ENCODE measurements at regions not wholly inside any gene's neighbourhood (a gene's known extent, or its start where the extent isn't known, plus 50 kb on each side); places are given as distances from the start of the nearest gene placed in this dataset.

DNA sequence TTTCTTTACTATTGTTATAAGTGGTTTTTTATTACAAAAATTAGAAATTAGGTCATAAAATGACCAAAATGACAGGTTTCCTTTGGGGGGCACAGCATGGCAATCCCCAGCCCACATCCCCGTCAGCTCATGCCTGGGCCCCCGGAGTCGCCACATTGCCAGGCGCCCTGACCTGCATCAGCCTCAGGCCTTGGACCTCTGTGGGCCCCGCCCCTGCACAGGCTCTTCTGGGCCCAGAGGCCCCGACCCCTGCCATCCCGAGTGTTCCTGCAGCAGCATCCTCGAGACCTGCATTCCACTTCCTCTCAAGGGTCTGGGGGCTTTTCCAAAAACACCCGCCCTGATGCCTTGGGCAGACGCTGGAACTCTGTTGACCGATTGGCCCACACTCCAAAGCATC, 391.1 kb upstream of the MGMT start:
- Histone ChIP-seq H3K27ac (ENCODE audit: low read length) (no peak overlapping the region), H3K9me3 (ENCODE audit: low read length) (no peaks in the 10 kb centered on the region), H3K9me2 (ENCODE audit: insufficient read depth, low read length) (no peaks in the 10 kb centered on the region), H3K36me3 (ENCODE audit: insufficient read depth, low read length) (no peaks in the 10 kb centered on the region), H3K4me3 (ENCODE audit: low read length) (no peak overlapping the region), H3F3A (ENCODE audit: insufficient read depth, low read length, poor library complexity, severe bottlenecking) (no peaks in the 10 kb centered on the region), H3K9ac (ENCODE audit: low read length) (no peak overlapping the region), H4K20me1 (ENCODE audit: insufficient read depth) (no peaks in the 10 kb centered on the region), H3K27me3 (ENCODE audit: insufficient read depth, low read depth, low read length) (no peaks in the 10 kb centered on the region), H3K4me2 (ENCODE audit: low read length) (no peak overlapping the region), H2AFZ (ENCODE audit: low read depth, low read length) (no peak overlapping the region), H3K79me2 (replicated peaks; ENCODE audit: insufficient read depth, low read length) (no peaks in the 10 kb centered on the region)
- no peak for TF ChIP-seq RAD21 (conservative IDR thresholded peaks at IDR 0.05)
- no peak for TF ChIP-seq CTCF (IDR thresholded peaks at IDR 0.05; ENCODE audit: poor library complexity, severe bottlenecking)
- no peak for TF ChIP-seq EZH2 (IDR thresholded peaks at IDR 0.05; ENCODE audit: borderline replicate concordance, insufficient read depth, low read length, poor library complexity, severe bottlenecking)
- TF ChIP-seq SMC3 (conservative IDR thresholded peaks at IDR 0.05; ENCODE audit: poor library complexity), result no peak
- TF ChIP-seq EP300 (conservative IDR thresholded peaks at IDR 0.05; ENCODE audit: poor library complexity, severe bottlenecking), result no peak
- TF ChIP-seq POLR2AphosphoS5 (IDR thresholded peaks at IDR 0.05), result no peak
- TF ChIP-seq MXI1 (conservative IDR thresholded peaks at IDR 0.05; ENCODE audit: poor library complexity, severe bottlenecking), result no peak
- TF ChIP-seq, protein P1, sequence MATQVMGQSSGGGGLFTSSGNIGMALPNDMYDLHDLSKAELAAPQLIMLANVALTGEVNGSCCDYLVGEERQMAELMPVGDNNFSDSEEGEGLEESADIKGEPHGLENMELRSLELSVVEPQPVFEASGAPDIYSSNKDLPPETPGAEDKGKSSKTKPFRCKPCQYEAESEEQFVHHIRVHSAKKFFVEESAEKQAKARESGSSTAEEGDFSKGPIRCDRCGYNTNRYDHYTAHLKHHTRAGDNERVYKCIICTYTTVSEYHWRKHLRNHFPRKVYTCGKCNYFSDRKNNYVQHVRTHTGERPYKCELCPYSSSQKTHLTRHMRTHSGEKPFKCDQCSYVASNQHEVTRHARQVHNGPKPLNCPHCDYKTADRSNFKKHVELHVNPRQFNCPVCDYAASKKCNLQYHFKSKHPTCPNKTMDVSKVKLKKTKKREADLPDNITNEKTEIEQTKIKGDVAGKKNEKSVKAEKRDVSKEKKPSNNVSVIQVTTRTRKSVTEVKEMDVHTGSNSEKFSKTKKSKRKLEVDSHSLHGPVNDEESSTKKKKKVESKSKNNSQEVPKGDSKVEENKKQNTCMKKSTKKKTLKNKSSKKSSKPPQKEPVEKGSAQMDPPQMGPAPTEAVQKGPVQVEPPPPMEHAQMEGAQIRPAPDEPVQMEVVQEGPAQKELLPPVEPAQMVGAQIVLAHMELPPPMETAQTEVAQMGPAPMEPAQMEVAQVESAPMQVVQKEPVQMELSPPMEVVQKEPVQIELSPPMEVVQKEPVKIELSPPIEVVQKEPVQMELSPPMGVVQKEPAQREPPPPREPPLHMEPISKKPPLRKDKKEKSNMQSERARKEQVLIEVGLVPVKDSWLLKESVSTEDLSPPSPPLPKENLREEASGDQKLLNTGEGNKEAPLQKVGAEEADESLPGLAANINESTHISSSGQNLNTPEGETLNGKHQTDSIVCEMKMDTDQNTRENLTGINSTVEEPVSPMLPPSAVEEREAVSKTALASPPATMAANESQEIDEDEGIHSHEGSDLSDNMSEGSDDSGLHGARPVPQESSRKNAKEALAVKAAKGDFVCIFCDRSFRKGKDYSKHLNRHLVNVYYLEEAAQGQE (IDR thresholded peaks at IDR 0.05; ENCODE audit: borderline replicate concordance), result no peak
- no peak for TF ChIP-seq TAF1 (IDR thresholded peaks at IDR 0.05; ENCODE audit: low read depth)

- Histone ChIP-seq H3K9me3 (ENCODE audit: low read length) (no peaks in the 10 kb centered on the region), H3K36me3 (ENCODE audit: insufficient read depth, low read length) (no peaks in the 10 kb centered on the region), H3K27ac (ENCODE audit: low read length) (no peak overlapping the region), H3K4me3 (ENCODE audit: low read length) (no peak overlapping the region), H3K9me2 (ENCODE audit: insufficient read depth, low read length) (no peaks in the 10 kb centered on the region), H3K4me2 (ENCODE audit: low read length) (no peak overlapping the region), H4K20me1 (ENCODE audit: insufficient read depth) (no peaks in the 10 kb centered on the region), H3F3A (ENCODE audit: insufficient read depth, low read length, poor library complexity, severe bottlenecking) (no peaks in the 10 kb centered on the region), H3K79me2 (replicated peaks; ENCODE audit: insufficient read depth, low read length) (no peaks in the 10 kb centered on the region), H3K27me3 (ENCODE audit: insufficient read depth, low read depth, low read length) (no peaks in the 10 kb centered on the region), H2AFZ (ENCODE audit: low read depth, low read length) (no peak overlapping the region), H3K9ac (ENCODE audit: low read length) (no peak overlapping the region)
- TF ChIP-seq, protein P1 (IDR thresholded peaks at IDR 0.05; ENCODE audit: borderline replicate concordance), result no peak
- TF ChIP-seq EZH2 (IDR thresholded peaks at IDR 0.05; ENCODE audit: borderline replicate concordance, insufficient read depth, low read length, poor library complexity, severe bottlenecking) (no peak), MXI1 (conservative IDR thresholded peaks at IDR 0.05; ENCODE audit: poor library complexity, severe bottlenecking) (no peak), TAF1 (IDR thresholded peaks at IDR 0.05; ENCODE audit: low read depth) (no peak), POLR2AphosphoS5 (IDR thresholded peaks at IDR 0.05) (no peak), EP300 (conservative IDR thresholded peaks at IDR 0.05; ENCODE audit: poor library complexity, severe bottlenecking) (no peak), RAD21 (conservative IDR thresholded peaks at IDR 0.05) (no peak), SMC3 (conservative IDR thresholded peaks at IDR 0.05; ENCODE audit: poor library complexity) (no peak), CTCF (IDR thresholded peaks at IDR 0.05; ENCODE audit: poor library complexity, severe bottlenecking) (no peak)
These were observed 388.7 kb upstream of the MGMT start for GRCh38 chr10:129078346-129078745.
